ENCODE measurements at regions not wholly inside any gene's neighbourhood (a gene's known extent, or its start where the extent isn't known, plus 50 kb on each side); places are given as distances from the start of the nearest gene placed in this dataset.
"Not testable (repeated sequence)": the region's sequence is repeated elsewhere in the genome, so short reads cannot be mapped to it uniquely, and the experiment has no call there.

DNA sequence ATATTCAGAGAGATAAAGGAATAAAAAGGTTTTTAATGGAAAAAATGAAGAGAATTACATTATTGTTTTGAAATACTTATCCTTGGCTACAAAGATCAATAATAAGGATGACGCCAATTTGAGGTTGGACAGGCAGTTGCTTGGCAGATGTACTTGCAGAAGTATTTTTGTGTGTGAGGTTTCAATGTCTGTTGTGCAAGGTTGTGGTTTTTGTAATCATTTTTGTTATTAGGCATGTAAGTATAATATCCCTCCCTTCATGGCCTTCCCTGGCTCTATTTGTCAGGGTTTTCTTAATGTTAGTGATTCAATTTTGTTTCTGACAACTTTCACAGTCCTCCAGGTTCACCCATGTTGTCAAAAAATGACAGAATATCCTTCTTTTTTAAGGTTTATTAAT, 105.9 kb downstream of the OTOL1 start:
- no peak for DNase-seq

DNA sequence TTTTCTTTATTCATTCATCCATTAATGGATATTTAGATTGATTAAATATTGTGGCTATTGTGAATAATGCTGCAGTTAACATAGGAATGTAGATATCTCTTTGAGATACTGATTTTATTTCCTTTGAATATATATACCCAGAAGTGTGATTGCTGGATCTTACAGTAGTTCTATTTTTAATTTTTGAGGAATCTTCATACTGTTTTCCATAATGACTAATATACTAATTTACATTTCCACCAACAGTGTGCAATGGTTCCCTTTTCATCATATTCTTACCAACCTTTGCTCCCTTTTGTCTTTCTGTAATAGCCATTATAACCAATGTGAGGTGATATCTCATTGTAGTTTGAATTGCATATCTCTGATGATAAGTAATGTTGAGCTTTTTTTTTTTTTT, 106.3 kb downstream of the OTOL1 start:
- no peak for DNase-seq

DNA sequence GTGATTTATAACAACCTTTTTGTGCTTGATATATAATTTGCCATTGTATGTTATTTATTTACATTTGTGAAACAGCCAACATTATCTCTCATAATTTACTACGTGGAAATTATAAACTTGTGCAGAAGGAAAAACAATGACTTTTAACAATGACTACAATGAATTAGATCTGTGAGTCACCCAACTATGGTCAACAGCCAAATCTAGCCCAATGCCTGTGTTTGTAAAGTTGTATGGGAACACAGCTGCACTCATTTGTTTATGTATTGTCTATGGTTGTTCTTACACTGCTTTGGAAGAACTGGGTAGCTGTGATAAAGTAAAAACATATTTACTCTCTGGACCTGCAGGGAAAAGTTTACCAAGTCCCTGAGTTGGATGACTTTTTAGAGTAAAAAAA, 110.4 kb downstream of the OTOL1 start:
- no peak for DNase-seq

DNA sequence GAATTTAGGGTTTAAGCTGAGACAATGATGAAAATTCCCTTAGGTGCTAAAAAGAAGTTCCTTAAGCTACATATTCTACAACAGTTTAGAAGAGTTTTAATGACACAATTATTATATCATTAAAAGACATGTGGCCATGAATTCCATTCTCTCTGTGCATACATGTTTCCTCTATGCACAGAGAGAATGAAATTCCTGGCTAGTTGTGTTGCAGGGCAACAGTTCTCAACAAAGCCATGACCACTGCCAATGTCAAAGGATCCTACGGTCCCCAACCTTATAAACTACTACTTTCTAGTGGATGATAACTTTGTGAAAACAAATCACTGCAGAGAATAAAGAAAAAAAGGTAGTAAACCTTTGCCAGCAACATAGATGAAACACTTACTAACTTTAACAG, 122.7 kb downstream of the OTOL1 start:
- no peak for DNase-seq

DNA sequence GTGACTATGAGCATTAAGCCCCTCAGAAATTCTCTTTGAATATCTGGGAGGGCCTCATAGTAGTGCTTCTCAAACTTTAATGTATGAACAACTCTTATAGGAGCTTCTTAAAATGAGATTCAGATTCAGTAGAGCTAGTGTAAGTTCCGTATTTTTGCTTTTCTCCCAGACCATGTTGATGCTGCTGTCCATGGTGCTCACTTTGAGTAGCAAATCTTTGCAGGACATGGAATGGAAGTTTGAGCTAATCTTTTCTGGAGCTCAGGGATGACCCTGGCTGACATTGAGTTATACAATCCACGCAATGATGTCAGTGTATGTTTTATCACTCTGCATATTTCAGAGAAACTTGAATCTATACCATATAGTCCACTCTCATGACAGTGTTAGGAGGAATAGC, 134.2 kb downstream of the OTOL1 start:
- DNase-seq: no peak

DNA sequence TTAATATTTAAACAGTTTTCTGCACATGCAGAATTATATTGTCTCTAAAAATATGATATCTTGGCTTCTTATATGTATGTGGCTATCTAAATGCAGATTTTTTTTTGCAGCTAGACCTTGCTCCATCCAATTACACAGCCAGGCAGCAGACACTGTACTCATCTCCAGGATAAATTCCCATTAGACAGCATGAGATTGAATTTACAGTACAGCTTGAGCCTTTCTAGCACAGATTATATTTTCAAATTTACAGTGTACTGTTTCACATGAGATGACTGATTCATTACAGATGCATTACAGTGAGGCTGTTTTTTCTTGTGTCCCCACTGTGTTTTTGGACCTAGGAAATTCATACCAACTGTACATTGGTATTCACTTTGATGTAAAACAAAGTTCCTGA, 134.9 kb downstream of the OTOL1 start:
- DNase-seq: no peak

DNA sequence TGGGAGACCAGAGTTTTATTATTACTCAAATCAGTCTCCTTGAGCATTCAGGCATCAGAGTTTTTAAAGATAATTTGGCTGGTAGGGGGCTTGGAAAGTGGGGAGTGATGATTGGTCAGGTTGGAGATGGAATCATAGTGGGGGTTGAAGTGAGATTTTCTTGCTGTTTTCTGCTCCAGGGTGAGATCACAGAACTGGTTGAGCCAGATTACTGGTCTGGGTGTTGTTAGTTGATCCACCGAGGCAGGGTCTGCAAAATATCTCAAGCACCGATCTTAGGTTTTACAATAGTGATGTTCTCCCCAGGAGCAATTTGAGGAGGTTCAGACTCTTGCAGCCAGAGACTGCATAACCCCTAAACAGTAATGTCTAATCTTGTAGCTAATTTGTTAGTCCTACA, 141.0 kb downstream of the OTOL1 start:
- no peak for DNase-seq

DNA sequence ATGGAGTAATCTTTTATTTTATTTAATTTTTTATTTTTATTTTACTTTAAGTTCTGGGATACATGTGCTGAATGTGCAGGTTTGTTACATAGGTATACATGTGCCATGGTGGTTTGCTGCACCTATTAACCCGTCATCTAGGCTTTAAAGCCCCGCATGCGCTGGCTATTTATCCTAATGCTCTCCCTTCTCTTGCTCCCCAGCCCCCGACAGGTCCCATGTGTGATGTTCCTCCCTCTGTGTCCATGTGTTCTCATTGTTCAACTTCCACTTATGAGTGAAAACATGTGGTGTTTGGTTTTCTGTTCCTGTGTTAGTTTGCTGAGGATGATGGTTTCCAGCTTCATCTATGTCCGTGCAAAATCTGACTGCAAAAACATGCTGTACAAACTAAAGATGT, 142.5 kb downstream of the OTOL1 start:
- DNase-seq: not testable (repeated sequence)

DNA sequence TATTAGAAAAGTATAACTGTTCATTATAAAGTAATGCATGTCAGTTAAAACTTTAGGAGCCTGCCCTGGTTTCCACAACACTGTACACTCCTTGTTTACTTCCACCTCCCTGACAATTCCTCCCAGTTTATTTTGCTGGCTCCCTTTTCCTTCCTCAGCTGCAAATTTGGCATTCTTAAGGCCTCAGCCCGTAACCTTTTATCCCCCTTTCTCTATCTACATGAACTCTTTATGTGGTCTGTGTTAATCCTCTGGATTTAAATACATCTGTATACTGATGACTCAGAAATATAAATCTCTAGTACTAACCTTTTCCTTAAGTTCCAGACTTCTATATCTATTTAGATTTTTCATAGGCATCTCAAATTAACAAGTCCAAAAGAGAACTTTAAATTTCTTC, 143.6 kb downstream of the OTOL1 start:
- DNase-seq: no peak

DNA sequence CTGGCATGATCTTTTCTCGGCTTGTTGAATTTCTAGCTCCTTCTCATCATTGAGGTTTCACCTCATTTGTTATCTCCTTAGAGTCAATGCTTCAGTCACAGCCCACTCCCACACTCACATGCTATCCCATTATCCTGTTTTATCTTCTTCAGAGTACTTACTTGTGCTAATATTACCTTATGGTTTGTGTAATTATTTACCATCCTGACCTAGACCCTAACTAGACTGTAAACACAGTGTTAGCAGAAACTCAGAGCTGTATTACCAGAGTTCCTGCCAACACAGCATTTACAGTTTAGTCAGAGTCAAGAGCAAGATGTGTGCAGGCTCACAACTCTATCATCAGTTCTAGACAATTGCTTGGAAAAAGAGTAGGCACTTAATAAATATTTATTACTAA, 144.7 kb downstream of the OTOL1 start:
- no peak for DNase-seq

DNA sequence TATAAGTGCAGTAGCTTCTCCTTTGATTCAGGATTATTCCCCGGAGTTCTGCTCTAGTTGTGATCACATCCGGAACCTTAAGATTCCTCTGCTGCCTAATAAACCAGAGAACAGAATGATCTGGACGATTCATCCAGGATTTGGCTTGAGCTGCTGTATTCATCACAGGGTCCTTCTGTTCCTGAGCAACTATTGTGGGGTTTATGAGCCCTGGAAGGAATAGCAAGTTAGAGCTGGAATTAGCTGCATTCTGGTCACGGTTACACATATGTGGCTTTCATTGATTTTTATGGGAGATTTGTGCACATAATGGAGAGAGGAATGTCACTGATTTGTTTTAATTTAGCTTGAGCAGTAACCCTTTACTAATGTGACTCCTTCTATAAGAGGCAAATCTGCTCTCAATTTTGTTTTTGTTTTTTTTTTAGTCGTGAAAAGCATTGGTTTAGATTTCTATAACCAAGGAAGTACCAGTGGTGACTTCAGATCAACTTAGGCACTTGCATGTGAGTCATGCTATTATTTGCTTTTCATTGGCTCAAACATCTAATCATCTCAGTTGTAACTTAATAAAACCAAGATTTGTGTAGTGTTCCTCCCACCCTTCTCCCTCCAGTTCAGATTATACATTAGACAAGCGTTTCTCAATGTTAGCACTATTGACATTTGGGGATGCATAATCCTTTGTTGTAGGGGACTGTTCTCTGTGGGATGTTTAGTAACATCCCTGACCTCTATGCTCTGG, 148.5 kb downstream of the OTOL1 start:
- peak; percentile 54 for DNase-seq

DNA sequence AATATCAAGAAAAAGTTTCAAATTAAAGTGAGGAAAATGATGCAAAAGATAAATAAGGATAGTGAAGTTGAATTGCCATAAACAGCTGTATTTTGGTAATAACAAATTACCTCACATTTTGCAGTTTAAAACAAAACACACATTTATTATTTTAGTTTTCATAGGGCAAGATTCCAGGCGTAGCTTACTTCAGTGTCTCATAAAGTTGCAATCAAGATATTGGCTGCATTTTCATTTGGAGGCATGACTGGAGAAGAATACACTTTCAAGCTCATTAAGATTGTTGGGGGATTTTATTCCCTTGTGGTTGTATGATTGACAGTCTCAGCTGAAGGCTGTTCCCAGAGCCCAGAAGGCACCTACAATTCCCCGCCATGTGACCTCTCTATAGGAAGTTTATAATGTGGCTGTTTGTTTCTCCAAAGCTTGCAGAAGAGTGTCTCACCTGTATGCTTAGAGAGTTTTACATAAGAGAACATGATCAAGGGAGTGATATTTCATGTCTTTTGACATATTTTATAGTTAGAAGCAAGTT, 151.4 kb downstream of the OTOL1 start:
- DNase-seq: no peak

DNA sequence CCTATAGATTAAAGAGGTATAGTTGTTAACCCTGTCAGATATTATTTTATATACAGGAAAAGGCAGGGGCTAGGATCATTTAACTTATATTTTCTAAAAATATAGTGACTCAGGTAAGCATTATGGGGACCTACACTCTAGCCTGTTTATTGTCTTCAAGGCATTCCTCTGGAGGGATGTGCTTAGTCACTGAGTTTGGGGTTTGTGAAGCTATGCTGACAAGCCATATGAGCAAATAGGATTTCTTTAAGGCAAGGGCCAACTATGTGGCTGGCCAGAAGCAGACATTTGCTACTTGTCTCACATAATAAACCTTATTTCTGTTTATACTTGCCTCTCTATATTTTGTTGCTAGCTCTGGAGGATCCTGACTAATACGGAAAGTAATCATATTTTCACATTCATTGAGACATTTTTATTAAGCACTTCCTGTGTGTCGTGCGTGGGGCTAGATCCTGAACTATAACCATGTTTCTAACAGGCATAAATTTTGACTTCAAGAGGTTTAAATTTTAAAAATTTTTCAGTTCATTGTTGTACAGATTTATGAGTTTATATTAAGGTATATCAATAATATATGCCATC, 153.4 kb downstream of the OTOL1 start:
- DNase-seq: no peak

DNA sequence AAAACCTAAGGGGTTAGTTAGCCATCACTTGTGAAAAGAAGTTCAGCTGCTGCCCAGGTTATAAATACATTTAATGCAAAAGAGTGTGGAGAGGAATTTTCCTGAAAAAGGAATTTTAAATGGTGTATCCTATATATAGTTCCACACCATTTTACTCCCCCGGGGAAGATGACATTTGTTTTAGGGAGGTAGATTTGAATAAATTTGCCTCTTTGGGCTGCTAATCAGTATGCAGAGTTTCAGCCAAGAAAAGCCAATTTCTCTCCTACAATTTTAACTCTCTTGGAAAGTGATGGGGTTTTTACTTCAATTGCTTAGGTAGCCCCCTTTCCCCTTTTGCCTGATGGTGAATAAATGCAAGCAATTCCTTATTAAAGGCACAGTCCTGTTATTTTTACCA, 161.2 kb downstream of the OTOL1 start:
- no peak for DNase-seq

DNA sequence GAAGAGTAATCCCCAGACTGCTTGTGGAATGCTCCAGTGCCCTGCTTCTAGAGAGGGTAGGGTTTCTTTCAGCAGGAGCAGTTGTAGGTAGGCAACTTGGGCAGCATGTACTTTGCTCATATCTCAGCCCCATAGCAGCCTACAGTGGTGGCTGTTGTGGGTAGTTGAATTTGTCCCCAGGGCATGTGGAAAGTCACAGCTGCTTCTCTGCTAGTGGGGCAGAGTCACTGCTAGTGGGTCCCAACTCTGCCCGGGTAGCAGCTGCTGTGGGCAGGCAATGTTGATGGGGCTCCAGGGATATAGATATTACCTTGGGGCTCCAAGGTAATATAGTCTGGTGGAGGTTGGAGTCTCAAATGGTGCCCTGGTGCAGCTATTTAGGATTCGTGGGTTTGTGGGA, 174.5 kb downstream of the OTOL1 start:
- DNase-seq: no peak

DNA sequence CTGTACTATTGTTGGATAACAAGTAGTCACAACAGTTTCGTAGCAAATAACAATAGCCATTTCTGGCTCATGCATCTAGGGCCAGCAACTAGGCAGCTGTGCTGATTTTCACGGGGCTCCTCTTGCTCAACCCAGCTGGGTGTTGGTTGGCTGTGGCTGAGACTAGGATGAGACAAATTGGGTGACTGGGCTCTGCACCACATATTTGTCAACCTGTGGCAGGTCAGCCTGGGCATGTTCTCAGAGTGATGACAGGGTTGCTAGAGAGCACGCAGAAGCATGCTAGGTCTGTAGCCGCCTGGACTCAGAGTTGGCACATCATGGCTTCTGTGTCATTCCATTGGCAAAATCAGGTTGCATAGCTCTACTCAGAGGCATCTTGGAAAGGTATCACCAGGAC, 175.9 kb downstream of the OTOL1 start:
- no peak for DNase-seq

DNA sequence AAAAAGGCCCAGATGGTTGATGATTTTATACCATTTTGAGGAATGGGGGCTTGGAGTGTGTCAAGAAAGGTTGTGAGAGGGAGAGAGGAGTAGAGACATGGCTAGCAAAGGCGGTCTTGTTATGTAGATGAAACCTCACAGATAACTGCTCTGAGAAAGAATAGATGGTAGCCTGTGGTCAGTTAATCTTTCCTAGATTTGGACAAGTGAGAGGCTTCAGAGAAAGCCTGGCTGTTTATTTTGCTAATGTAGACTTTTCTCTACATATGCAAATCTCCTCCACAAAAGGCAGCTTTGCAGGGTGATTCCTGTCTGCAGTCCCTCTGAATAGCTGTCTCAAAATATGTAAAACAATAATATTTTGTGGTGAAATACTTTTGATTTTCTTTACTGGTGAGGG, 177.3 kb downstream of the OTOL1 start:
- no peak for DNase-seq

DNA sequence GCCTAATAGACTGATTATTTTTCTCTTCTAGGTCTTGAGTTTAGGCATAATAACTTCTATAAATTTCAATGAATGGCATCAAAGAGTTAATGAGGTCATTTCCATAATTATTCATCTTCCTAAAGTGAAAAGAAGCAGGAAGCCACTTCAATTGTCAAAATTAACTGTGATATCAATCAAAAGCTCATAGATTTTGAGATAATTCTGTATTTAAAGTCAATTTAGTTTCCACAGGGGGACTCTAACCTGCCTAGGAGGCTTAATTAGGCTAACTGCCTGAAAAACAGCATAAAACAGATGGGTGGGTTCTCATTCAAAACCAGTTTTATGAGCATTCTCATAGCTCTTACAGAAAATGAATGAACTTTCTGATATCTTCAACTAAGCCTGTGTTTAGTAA, 177.8 kb downstream of the OTOL1 start:
- no peak for DNase-seq

DNA sequence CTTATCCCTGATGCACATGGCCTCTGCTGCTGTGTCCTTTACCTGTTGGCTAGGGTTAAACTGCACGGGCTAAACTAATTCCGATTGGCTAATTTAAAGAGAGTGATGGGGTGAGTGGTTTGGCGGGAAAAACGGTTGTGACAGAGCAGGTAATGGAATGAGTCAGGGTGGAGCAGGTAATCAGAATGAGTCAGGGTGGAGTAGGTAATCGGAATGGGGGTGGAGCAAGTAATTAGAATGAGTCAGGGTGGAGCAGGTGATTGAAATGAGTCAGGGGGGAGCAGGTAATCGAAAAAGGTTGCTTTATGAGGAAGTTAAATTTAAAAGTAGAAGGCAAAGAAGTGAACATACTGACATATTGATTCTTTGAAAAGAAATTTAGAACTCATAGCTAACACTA, 185.2 kb downstream of the OTOL1 start:
- not testable (repeated sequence) for DNase-seq

DNA sequence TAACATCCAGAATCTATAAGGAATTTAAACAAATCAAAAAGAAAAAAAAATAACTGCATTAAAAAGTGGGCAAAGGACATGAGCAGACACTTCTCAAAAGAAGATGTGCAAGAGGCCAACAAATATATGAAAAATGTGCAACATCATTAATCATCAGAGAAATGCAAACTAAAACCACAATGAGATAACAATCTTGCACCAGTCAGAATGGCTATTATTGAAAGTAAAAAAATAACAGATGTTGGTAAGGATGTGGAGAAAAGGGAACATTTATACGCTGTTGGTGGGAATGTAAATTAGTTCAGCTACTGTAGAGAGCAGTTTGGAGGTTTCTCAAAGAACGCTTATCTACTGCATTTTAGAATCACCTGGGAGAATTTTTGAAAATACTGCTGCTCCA, 186.1 kb downstream of the OTOL1 start:
- DNase-seq: no peak

DNA sequence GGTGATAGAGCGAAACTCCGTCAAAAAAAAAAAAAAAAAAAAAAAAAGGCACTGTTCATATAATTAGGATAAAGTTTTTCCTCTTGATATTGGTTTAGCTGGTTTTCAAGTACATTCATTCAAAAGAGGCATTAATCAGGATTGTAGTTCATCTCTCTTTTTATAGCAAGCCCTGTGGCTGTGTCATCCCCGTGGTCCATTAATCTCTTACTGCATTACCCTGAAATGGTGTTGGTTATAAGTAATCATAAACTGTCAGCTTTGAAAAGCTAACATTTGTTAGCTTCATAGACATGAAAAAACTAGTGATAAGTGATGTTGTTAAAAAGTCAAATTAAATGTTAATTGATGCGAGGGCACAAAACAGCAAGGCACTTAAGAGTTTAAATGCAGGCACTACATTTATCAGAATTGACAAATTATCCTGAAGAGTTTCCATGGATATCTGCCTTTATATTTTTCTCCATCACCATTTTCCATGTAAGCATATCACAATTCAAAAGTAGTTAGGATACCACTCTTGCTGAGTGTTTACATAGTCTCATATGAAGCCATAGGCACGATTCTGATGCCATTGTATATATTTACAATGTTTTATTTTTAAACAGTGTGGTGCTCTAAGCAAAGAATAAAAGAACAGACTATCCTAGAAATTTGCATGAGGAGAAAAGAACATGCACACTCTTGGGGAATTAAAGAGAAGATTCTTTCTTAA, 193.1 kb downstream of the OTOL1 start:
- no peak for DNase-seq

DNA sequence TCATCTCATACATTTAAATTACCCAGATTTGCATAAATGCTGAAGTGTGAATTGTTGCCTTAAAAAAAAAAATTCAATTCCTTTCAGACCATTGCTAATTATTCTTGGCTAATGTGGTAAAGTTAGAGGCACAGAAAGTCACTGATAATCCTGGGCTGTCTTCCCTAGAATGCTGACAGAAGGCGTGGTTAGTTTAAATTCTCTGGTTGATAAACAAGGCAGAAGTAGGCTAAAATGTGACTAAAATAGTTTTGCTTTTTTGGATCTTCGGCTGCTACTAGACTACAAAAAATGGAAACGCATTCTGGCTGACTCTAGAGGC, 193.7 kb downstream of the OTOL1 start:
- no peak for DNase-seq

DNA sequence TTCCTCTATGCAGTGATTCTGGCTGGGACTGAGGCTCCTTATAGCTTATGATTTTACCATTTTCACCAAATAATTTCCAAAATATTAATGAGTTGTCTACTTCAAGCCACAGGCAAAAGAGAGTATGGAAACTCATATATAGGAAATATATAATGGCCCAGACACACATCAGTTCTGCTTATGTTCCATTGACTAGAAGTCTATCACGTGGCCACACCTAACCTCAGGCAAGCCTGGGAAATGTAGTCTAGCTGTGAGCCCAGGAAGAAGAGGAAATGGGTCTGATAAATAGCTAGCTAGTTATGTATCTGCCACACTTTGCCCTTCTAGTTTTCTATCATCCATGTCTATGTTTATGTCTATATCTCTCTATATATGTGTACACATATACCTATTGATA, 195.1 kb downstream of the OTOL1 start:
- no peak for DNase-seq
